Urinary bladder (tissue), 3 donors: ENCODE measurements at regions not wholly inside any gene's neighbourhood (a gene's known extent, or its start where the extent isn't known, plus 50 kb on each side); places are given as distances from the start of the nearest gene placed in this dataset.

Experiments used
- DNase-seq: peaks from one replicate; pipeline ENCODE4 v3.0.0-alpha.2; 2015; ENCODE audit errors: extremely low spot score
- H3K27ac ChIP-seq: one replicate; pipeline ENCODE4 v1.5.1; 2013; ENCODE audit warnings: low read depth, mild to moderate bottlenecking, moderate library complexity
- H3K36me3 ChIP-seq: one replicate; pipeline ENCODE4 v1.6.1; 2013; ENCODE audit warnings: mild to moderate bottlenecking, moderate library complexity; ENCODE audit not compliant: insufficient read depth
- H3K4me1 ChIP-seq: one replicate; pipeline ENCODE4 v1.6.1; 2013; ENCODE audit warnings: mild to moderate bottlenecking, moderate library complexity; ENCODE audit not compliant: insufficient read depth
- H3K4me3 ChIP-seq: one replicate; pipeline ENCODE4 v1.5.1; 2013; ENCODE audit warnings: low read depth, low read length
- WGBS: extraction: QIAGEN DNeasy Blood & Tissue Kit; methylation state at CpG from one replicate; pipeline ENCODE4 v1.1.7; 2013; 5-methylcytosine and 5-hydroxymethylcytosine counted together
- donor health status: healthy with polysubstance abuse.
- donor health status: healthy.

- Histone ChIP-seq H3K36me3 (no peaks in the 10 kb centered on the region), H3K4me3 (no peak overlapping the region), H3K27ac (no peak overlapping the region), H3K4me1 (no peaks in the 10 kb centered on the region)
- DNase-seq = no peak
- WGBS = 76% methylated on average over 3 of the region's 3 CpGs
Observed at GRCh38 chr9:99511723-99512122, 289.6 kb downstream of the SEC61B start.

DNA sequence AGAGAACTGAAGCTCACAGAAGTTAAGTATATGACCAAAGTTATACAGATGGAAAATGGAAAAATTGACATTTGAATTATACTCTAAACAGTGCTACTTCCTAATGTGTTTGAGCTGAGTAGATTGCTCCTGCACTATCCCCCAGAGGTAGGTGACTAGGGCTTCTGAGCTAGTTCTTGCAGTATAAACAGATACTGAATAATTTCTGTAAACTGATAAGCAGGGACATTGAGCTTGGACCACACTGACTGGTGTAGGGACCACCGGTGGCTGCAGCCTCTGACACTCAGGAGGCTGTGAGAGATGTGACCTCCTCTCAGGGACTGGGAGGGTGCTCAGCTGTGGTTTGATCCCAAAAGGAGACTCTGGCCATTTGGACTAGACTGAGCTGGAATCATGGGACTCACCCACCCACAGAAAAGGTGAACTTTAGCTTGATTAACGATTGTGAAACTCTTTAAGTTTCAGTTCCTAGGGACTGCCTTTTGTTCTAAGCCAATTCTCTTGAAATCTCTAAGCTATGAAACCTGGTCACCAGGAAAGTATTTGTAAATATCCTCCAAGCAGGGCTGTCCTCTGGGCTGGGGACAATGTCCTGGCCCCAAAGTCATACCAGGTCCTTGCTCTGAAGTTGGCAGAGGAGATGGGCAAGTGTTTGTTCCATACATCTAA lies 291.5 kb downstream of the SEC61B start:
- no peak for DNase-seq
- Histone ChIP-seq H3K4me1 (no peaks in the 10 kb centered on the region), H3K4me3 (no peak overlapping the region), H3K36me3 (no peaks in the 10 kb centered on the region), H3K27ac (no peak overlapping the region)
- 77% methylated on average over 2 of the region's 2 CpGs for whole genome bisulfite sequencing

DNA sequence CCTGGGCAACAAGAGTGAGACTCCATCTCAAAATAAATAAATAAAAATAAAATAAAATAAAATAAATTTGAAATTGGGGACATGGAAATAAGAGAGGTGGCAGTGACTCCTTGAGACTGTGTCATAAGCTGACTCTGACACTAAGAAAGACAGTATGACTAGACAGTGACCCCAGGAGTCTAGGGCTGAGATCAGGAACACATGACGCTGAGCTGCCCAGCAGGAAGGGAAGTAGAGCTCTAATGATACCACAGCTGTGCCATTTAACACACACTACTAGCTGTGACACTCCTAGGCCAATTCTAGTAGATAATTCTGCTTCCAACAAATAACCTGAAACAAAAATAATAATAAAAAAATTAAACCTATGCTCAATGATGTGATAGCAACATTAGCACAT lies 293.0 kb downstream of the SEC61B start:
- Histone ChIP-seq H3K4me1 (no peaks in the 10 kb centered on the region), H3K4me3 (no peak overlapping the region), H3K27ac (no peak overlapping the region), H3K36me3 (no peaks in the 10 kb centered on the region)
- 63% methylated on average over 1 of the region's 1 CpG for WGBS
- DNase-seq = no peak

DNA sequence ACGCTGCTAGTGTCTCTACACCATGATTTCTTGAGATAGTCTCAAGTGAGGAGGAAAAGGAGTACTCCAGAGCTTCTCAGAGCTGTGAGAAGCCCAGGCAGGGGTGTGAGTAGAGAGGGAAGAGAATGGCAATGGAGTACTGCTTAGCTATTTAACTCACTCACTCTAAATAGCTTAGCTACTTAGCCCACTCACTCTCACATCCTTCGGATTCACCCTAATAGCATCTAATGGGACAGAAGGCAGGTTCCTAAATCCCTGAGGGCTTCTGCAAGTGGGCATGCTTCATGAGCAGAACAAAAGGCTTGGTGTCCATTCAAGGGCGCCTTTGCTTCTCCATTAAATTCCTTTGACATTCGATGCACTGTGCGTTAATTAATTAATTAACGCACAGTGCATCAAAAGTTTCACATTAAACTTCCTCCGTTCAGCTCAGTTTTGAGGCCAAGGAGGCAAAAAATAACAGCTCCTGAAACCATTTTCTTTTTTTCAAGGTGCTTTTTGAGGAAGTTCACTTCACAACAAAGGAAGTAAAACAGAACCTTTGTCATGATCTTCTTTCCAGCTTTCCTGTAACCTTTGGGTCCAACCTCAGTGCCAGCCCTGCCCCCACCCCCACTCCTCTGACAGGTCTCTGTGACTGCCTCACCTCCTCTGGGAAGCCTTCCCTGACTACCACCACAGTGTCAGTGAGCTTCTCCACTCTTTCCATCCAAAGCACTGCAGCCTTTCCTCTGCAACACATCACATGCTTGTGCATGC lies 294.0 kb downstream of the SEC61B start:
- Histone ChIP-seq H3K36me3 (no peaks in the 10 kb centered on the region), H3K4me1 (no peaks in the 10 kb centered on the region), H3K4me3 (no peak overlapping the region), H3K27ac (no peak overlapping the region)
- 87% methylated on average over 7 of the region's 7 CpGs for WGBS
- DNase-seq = no peak

- no peak for DNase-seq
- Histone ChIP-seq H3K4me1 (no peaks in the 10 kb centered on the region), H3K27ac (no peak overlapping the region), H3K4me3 (no peak overlapping the region), H3K36me3 (no peaks in the 10 kb centered on the region)
- WGBS = 92% methylated on average over 1 of the region's 1 CpG
Observed at GRCh38 chr9:99516657-99517049, 294.6 kb downstream of the SEC61B start.

DNA sequence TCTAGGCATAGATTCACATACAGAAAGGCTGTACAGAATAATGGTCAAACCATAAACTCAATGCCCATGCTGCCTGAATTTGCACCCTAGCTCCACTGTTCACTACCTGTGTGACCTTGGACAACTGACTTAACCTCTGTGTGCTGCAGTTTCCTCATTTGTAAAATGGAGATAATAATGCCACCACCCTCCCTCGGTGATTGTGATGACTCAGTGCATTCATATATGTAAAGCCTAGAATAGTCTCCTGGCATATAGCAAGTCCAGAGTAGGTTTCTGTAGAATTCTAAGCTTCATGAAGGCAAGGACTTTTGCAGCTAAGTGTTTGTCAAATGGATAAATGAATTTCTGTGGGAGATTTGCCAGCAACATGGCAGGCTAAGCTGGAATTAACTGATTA lies 297.8 kb upstream of the NR4A3 start:
- Histone ChIP-seq H3K4me3 (no peak overlapping the region), H3K4me1 (no peaks in the 10 kb centered on the region), H3K27ac (no peak overlapping the region), H3K36me3 (no peaks in the 10 kb centered on the region)
- 80% methylated on average over 1 of the region's 1 CpG for WGBS
- no peak for DNase-seq

DNA sequence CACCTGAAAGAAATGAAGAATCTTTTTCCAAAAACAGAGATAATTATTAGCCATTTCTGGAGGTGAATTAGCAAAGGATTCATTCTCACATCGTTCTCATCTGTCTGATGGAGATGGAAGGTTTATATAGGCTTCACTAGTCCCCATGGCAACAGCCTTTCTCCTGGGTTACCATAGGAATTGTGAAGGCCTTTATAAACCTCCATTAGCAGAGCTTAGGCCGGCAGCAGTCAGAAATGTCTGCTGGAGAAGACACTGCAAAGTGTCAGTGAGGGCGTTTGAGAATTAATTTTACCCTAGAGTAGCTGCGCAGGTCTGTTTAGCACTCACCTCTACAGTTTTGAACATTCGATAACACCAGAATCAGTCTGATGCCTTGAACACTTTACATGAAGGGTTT lies 290.4 kb upstream of the NR4A3 start:
- no peaks in the 10 kb centered on the region for H3K4me1 ChIP-seq
- no peak overlapping the region for H3K4me3 ChIP-seq
- H3K27ac ChIP-seq = no peak overlapping the region
- H3K36me3 ChIP-seq = no peaks in the 10 kb centered on the region
- WGBS = 78% methylated on average over 5 of the region's 5 CpGs
- DNase-seq = no peak

- WGBS = 85% methylated on average over 3 of the region's 3 CpGs
- no peak overlapping the region for H3K4me3 ChIP-seq
- H3K4me1 ChIP-seq = no peaks in the 10 kb centered on the region
- DNase-seq = no peak
- H3K27ac ChIP-seq = no peak overlapping the region
- H3K36me3 ChIP-seq = no peaks in the 10 kb centered on the region
Observed at GRCh38 chr9:99533421-99533820, 288.3 kb upstream of the NR4A3 start.

GRCh38 chr9:99537996-99538395 lies 283.7 kb upstream of the NR4A3 start:
- H3K27ac ChIP-seq = no peak overlapping the region
- DNase-seq = no peak
- H3K4me1 ChIP-seq = no peaks in the 10 kb centered on the region
- H3K36me3 ChIP-seq = no peaks in the 10 kb centered on the region
- no peak overlapping the region for H3K4me3 ChIP-seq

DNA sequence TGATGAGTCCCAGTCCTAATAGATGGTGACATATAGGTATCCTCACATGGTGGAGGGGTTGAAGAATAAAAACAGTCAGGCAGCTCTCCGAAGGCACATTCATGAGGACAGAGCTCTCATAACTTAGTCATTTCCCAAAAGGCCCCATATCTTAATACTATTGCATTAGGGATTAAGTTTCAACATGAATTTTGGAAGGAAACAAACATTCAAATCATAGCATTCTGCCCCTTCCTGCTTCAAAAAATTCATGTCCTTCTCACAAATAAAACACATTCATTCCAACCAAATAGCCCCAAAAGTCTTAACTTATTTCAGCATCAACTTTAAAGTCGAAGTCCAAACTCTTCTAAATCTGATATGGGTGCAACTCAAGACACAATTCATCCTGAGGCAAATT lies 277.2 kb upstream of the NR4A3 start:
- Histone ChIP-seq H3K27ac (no peak overlapping the region), H3K36me3 (no peaks in the 10 kb centered on the region), H3K4me3 (no peak overlapping the region), H3K4me1 (no peaks in the 10 kb centered on the region)
- WGBS = 68% methylated on average over 2 of the region's 2 CpGs
- DNase-seq = no peak

- Histone ChIP-seq H3K4me3 (no peak overlapping the region), H3K36me3 (peaks cover 1% of the 10 kb centered on the region), H3K4me1 (no peaks in the 10 kb centered on the region), H3K27ac (no peak overlapping the region)
- no peak for DNase-seq
Observed at GRCh38 chr9:99549441-99549840, 272.2 kb upstream of the NR4A3 start.

DNA sequence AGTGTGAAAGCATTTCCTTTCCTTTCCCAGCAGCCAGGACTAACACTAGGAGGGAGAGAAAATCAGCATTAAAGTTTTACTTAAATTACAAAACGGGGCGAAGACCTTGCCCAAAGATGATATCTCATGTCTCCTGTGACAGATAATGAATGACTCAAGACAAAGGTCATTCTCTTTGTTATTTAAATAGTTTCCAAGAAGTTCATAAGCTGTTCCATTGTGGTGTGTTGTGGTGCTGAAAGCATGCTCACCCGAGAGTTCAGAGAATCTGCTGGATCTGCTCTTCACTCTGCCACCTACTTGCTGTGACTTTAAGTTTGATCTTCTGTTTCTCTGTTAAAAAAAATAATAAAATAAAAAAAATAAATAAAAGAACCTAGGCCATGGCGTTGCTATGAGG lies 265.9 kb upstream of the NR4A3 start:
- 68% methylated on average over 4 of the region's 4 CpGs for WGBS

GRCh38 chr9:99556998-99557397 lies 264.7 kb upstream of the NR4A3 start:
- no peak for DNase-seq
- H3K36me3 ChIP-seq = no peaks in the 10 kb centered on the region
- H3K4me1 ChIP-seq = no peaks in the 10 kb centered on the region
- no peak overlapping the region for H3K4me3 ChIP-seq
- no peak overlapping the region for H3K27ac ChIP-seq
- 78% methylated on average over 3 of the region's 3 CpGs for WGBS

More for the DNA sequence above, 265.9 kb upstream of the NR4A3 start:
- Histone ChIP-seq H3K27ac (no peak overlapping the region), H3K4me3 (no peak overlapping the region), H3K4me1 (no peaks in the 10 kb centered on the region), H3K36me3 (no peaks in the 10 kb centered on the region)
- no peak for DNase-seq

GRCh38 chr9:99557816-99558215 lies 263.9 kb upstream of the NR4A3 start:
- H3K4me3 ChIP-seq = no peak overlapping the region
- H3K4me1 ChIP-seq = no peaks in the 10 kb centered on the region
- WGBS = 66% methylated on average over 2 of the region's 2 CpGs
- DNase-seq = no peak
- no peak overlapping the region for H3K27ac ChIP-seq
- H3K36me3 ChIP-seq = no peaks in the 10 kb centered on the region
